ENCODE measurements at regions not wholly inside any gene's neighbourhood (a gene's known extent, or its start where the extent isn't known, plus 50 kb on each side); places are given as distances from the start of the nearest gene placed in this dataset.

GRCh38 chr10:121217331-121217730 is 366.2 kb downstream of the WDR11 start:
- TF ChIP-seq CTCF (conservative IDR thresholded peaks at IDR 0.05; ENCODE audit: low read depth in 2 of 2) = no peak
- TF ChIP-seq POLR2AphosphoS5 (IDR thresholded peaks at IDR 0.05; ENCODE audit: low read depth) = no peak
- TF ChIP-seq CREB1 (CRISPR knock-in tag; IDR thresholded peaks at IDR 0.05; ENCODE audit: low read depth) = no peak

All from GM23338 (cell line).